ENCODE measurements at regions not wholly inside any gene's neighbourhood (a gene's known extent, or its start where the extent isn't known, plus 50 kb on each side); places are given as distances from the start of the nearest gene placed in this dataset.

DNA sequence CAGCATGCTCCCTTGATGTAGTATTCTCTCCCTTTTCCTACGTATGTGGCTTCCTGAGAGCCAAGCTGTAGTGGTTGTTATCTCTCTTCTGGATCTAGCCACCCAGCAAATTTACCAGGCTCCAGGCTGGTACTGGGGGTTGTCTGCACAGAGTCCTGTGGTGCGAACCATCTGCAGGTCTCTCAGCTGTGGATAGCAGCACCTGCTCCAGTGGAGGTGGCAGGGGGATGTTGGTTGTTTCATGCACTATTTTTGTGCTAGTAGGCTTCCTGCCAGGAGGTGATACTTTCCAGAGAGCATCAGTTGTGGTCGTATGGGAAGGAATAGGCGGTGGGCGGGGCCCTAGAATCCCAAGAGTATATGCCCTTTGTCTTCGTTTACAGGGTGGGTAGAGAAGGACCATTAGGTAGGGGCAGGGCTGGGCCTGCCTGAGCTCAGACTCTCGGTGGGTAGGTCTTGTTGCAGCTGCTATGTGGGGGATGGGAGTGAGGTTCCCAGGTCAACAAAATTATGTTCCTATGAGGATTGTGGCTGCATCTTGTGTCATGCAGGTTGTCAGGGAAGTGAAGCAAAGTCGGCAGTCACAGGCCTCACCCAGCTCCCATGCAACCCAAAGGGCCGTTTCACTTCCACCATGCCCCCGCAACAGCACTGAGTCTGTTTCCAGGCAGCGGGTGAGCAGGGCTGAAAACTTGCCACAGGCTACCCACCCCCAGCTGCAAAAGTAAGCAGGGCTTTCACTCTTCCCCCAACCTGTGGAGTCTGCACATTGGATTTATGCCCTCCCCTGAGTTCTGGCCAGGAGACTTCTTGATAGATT, 1139.5 kb downstream of the BCL11A start:
- DNase-seq (peak in 2 of 14 experiments; percentile 1 to 14), ATAC-seq (ENCODE audit: poor library complexity) (no peak)
- POLR2A ChIA-PET, result no interaction called here
- peaks cover 0 to 14% of the 10 kb centered on the region in 2 experiments for H3K9me3 ChIP-seq (ENCODE audit: control insufficient read depth in 1 of 2, insufficient read depth in 1 of 2, low read length in 2 of 2)
- no peaks in the 10 kb centered on the region for H3K27me3 ChIP-seq (ENCODE audit: control insufficient read depth in 1 of 2, insufficient read depth in 2 of 2, low read length in 2 of 2)
- H3K27ac ChIP-seq (ENCODE audit: low read depth in 1 of 2, low read length in 2 of 2), result no peak overlapping the region
- no peak overlapping the region for H3K4me3 ChIP-seq (ENCODE audit: low read length)
- Mint-ChIP-seq H3K27me3 (no peaks in the 10 kb centered on the region), H3K27ac (no peak overlapping the region), H3K9me3 (peaks cover 26% of the 10 kb centered on the region), H3K36me3 (ENCODE audit: low read depth) (no peaks in the 10 kb centered on the region), H3K4me1 (ENCODE audit: low read depth) (no peaks in the 10 kb centered on the region), H3K4me3 (no peak overlapping the region)
- H3K36me3 ChIP-seq (ENCODE audit: insufficient read depth, low read length), result no peaks in the 10 kb centered on the region
- CTCF ChIA-PET, result no interaction called here
- no peaks in the 10 kb centered on the region for H3K4me1 ChIP-seq (ENCODE audit: insufficient read depth, low read length)
- TF ChIP-seq, protein P1, sequence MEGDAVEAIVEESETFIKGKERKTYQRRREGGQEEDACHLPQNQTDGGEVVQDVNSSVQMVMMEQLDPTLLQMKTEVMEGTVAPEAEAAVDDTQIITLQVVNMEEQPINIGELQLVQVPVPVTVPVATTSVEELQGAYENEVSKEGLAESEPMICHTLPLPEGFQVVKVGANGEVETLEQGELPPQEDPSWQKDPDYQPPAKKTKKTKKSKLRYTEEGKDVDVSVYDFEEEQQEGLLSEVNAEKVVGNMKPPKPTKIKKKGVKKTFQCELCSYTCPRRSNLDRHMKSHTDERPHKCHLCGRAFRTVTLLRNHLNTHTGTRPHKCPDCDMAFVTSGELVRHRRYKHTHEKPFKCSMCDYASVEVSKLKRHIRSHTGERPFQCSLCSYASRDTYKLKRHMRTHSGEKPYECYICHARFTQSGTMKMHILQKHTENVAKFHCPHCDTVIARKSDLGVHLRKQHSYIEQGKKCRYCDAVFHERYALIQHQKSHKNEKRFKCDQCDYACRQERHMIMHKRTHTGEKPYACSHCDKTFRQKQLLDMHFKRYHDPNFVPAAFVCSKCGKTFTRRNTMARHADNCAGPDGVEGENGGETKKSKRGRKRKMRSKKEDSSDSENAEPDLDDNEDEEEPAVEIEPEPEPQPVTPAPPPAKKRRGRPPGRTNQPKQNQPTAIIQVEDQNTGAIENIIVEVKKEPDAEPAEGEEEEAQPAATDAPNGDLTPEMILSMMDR (IDR thresholded peaks at IDR 0.05), result no peak
- intact Hi-C loops (cut with DNase I, micrococcal nuclease), result no loop called here

DNA sequence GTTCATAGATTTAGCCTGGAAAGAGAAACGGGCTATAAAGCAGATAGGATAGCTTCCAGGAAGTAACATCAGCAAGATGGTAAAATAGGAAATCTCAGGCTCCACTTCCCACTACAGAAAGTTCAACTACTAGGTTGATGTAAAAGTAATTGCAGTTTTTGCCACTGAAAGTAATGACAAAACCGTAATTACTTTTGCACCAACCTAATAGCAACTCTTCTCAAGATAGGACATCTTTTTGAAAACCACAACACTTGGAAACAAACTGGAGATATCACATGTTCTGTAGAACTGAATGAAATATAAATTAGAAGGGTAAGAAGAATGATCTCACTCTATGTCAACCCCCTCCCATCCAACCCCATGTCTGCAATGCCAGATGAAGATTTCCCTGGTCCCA, 1154.3 kb downstream of the BCL11A start:
- intact Hi-C loops (cut with DNase I, micrococcal nuclease), result no loop called here
- Mint-ChIP-seq H3K27ac (no peak overlapping the region), H3K36me3 (ENCODE audit: low read depth) (no peaks in the 10 kb centered on the region), H3K9me3 (peaks cover 2% of the 10 kb centered on the region), H3K4me1 (ENCODE audit: low read depth) (no peaks in the 10 kb centered on the region), H3K4me3 (no peak overlapping the region), H3K27me3 (no peaks in the 10 kb centered on the region)
- Histone ChIP-seq H3K36me3 (ENCODE audit: insufficient read depth, low read length) (no peaks in the 10 kb centered on the region), H3K27ac (ENCODE audit: low read depth in 1 of 2, low read length in 2 of 2) (no peak overlapping the region), H3K4me1 (ENCODE audit: insufficient read depth, low read length) (no peaks in the 10 kb centered on the region), H3K9me3 (ENCODE audit: control insufficient read depth in 1 of 2, insufficient read depth in 1 of 2, low read length in 2 of 2) (peaks cover 3 to 7% of the 10 kb centered on the region in 2 experiments), H3K27me3 (ENCODE audit: control insufficient read depth in 1 of 2, insufficient read depth in 2 of 2, low read length in 2 of 2) (no peaks in the 10 kb centered on the region), H3K4me3 (ENCODE audit: low read length) (no peak overlapping the region)
- ChIA-PET POLR2A (no interaction called here), CTCF (no interaction called here)
- no peak for ATAC-seq (ENCODE audit: poor library complexity)
- TF ChIP-seq, protein P1 (IDR thresholded peaks at IDR 0.05), result no peak
- no peak for DNase-seq

GRCh38 chr2:59398081-59398480, 1155.4 kb downstream of the BCL11A start:
- H3K36me3 ChIP-seq (ENCODE audit: insufficient read depth, low read length), result no peaks in the 10 kb centered on the region
- no peaks in the 10 kb centered on the region for H3K27me3 ChIP-seq (ENCODE audit: control insufficient read depth in 1 of 2, insufficient read depth in 2 of 2, low read length in 2 of 2)
- H3K36me3 Mint-ChIP-seq (ENCODE audit: low read depth), result no peaks in the 10 kb centered on the region
- no peak for ATAC-seq (ENCODE audit: poor library complexity)
- H3K4me3 ChIP-seq (ENCODE audit: low read length), result no peak overlapping the region
- no peaks in the 10 kb centered on the region for H3K4me1 ChIP-seq (ENCODE audit: insufficient read depth, low read length)
- H3K4me1 Mint-ChIP-seq (ENCODE audit: low read depth), result no peaks in the 10 kb centered on the region
- H3K27ac Mint-ChIP-seq, result no peak overlapping the region
- TF ChIP-seq, protein P1 (IDR thresholded peaks at IDR 0.05), result no peak
- no peaks in the 10 kb centered on the region for H3K27me3 Mint-ChIP-seq
- H3K4me3 Mint-ChIP-seq, result no peak overlapping the region
- DNase-seq, result no peak
- CTCF ChIA-PET, result no interaction called here
- POLR2A ChIA-PET, result no interaction called here
- intact Hi-C loops (cut with DNase I, micrococcal nuclease), result no loop called here
- H3K27ac ChIP-seq (ENCODE audit: low read depth in 1 of 2, low read length in 2 of 2), result no peak overlapping the region
- peaks cover 3 to 7% of the 10 kb centered on the region in 2 experiments for H3K9me3 ChIP-seq (ENCODE audit: control insufficient read depth in 1 of 2, insufficient read depth in 1 of 2, low read length in 2 of 2)
- H3K9me3 Mint-ChIP-seq, result peaks cover 2% of the 10 kb centered on the region

Data from CD4-positive, alpha-beta T cell (primary cell).